K562 (cell line): ENCODE measurements at regions not wholly inside any gene's neighbourhood (a gene's known extent, or its start where the extent isn't known, plus 50 kb on each side); places are given as distances from the start of the nearest gene placed in this dataset.

Source experiments
- ATAC-seq: fragments of 200-7000 bp; cut with Tn5 transposase; 3 replicates; pipeline ENCODE4 v1.9.1; 2020; ENCODE audit warnings: moderate library complexity
- BruUV-seq: library from RNA; stranded (reverse); fragments of 400-500 nt; replicated peaks from 2 replicates; lab custom pipeline; 2021; lab: Mats Ljungman, UMichigan
- CTCF ChIA-PET: fragments of 300-600 bp; formaldehyde crosslinking; extraction: SDS; loops from one replicate; lab custom pipeline; 2021; ENCODE audit warnings: low intra/inter-chr PET ratio; lab: Yijun Ruan, JAX
- POLR2A ChIA-PET: fragments of 300-600, 350-650 bp; sonication (Branson Sonifier 250); formaldehyde crosslinking; extraction: SDS; loops from one replicate; lab custom pipeline; 2021; ENCODE audit warnings: antibody characterized with exemption, inconsistent platforms; lab: Yijun Ruan, JAX
- DNase-seq, 4 experiments: peaks; one replicate each; pipeline versions ENCODE4 v3.0.0 to v3.0.0-alpha.2; 2011 to 2018; ENCODE audit warnings: low spot score in 3 of 4, mixed read lengths in 3 of 4; ENCODE audit errors: extremely low read depth in 1 of 4
- FAIRE-seq: peaks from 2 replicates; lab custom pipeline; 2011; peaks lifted over from hg19 to GRCh38; lab: Jason Lieb, UNC
- H2AFZ ChIP-seq: 2 replicates; pipeline ENCODE4 v1.6.0; 2011; ENCODE audit warnings: low read depth, low read length, control low read depth, inconsistent platforms
- H3K27ac ChIP-seq: fragments of 200-600 bp; 3 replicates; pipeline ENCODE4 v1.8.0; 2011; ENCODE audit warnings: low read depth, mild to moderate bottlenecking, control low read depth, inconsistent platforms, low read length, moderate library complexity, mixed read lengths; ENCODE audit errors: extremely low read depth
- H3K27me3 ChIP-seq, 2 experiments: fragments of 300-600 bp in 1 of 2; 2 replicates in 1 of 2; 3 replicates in 1 of 2; pipeline versions ENCODE4 v1.6.0 to v1.8.0; 2011; ENCODE audit warnings: inconsistent platforms in 2 of 2, low read length in 2 of 2, mild to moderate bottlenecking in 1 of 2, mixed read lengths in 1 of 2, moderate library complexity in 1 of 2; ENCODE audit not compliant: control insufficient read depth in 2 of 2, insufficient read depth in 2 of 2
- H3K36me3 ChIP-seq: fragments of 300-600 bp; 3 replicates; pipeline ENCODE4 v1.8.0; 2011; ENCODE audit warnings: mild to moderate bottlenecking, low read length, inconsistent platforms; ENCODE audit not compliant: control insufficient read depth, insufficient read depth
- H3K4me1 ChIP-seq, 2 experiments: fragments of 200-600 bp in 1 of 2; replicated peaks in 1 of 2; 2 replicates in 1 of 2; 3 replicates in 1 of 2; pipeline versions ENCODE4 v1.5.1 to v1.8.0; 2011; ENCODE audit warnings: inconsistent platforms in 2 of 2, low read length in 2 of 2, mild to moderate bottlenecking in 1 of 2, mixed read lengths in 1 of 2, moderate library complexity in 1 of 2; ENCODE audit not compliant: control insufficient read depth in 2 of 2, insufficient read depth in 2 of 2
- H3K4me2 ChIP-seq: 2 replicates; pipeline ENCODE4 v1.6.1; 2011; ENCODE audit warnings: low read length, control low read depth, inconsistent platforms, mixed read lengths; ENCODE audit not compliant: insufficient read depth
- H3K4me3 ChIP-seq: fragments of 200-600 bp; sonication (generic), shearing (Covaris generic); 2 replicates; pipeline ENCODE4 v1.5.1; 2016; ENCODE audit warnings: control low read depth, inconsistent platforms
- H3K79me2 ChIP-seq: fragments of 200-600 bp; 3 replicates; pipeline ENCODE4 v1.8.0; 2011; ENCODE audit warnings: low read length, inconsistent platforms; ENCODE audit not compliant: control insufficient read depth, insufficient read depth
- H3K9ac ChIP-seq, 2 experiments: 2 replicates each; pipeline versions ENCODE4 v1.6.0 to v1.6.1; 2011; ENCODE audit warnings: low read depth in 2 of 2, low read length in 2 of 2, control low read depth in 1 of 2, inconsistent platforms in 1 of 2, mild to moderate bottlenecking in 1 of 2, mixed read lengths in 1 of 2; ENCODE audit not compliant: insufficient read depth in 1 of 2
- H3K9me1 ChIP-seq: one replicate; pipeline ENCODE4 v1.6.0; 2011; ENCODE audit warnings: inconsistent platforms, mild to moderate bottlenecking, low read length, moderate library complexity; ENCODE audit not compliant: control insufficient read depth, insufficient read depth
- H3K9me3 ChIP-seq: replicated peaks from 2 replicates; pipeline ENCODE4 v1.5.1; 2011; ENCODE audit warnings: low read depth, low read length, inconsistent platforms; ENCODE audit not compliant: control insufficient read depth, insufficient read depth
- H4K20me1 ChIP-seq: replicated peaks from 2 replicates; pipeline ENCODE4 v1.6.1; 2011; ENCODE audit warnings: low read length, inconsistent platforms, mixed read lengths; ENCODE audit not compliant: control insufficient read depth, insufficient read depth
- CHCHD3 ChIP-seq: fragments of 250-450 bp; sonication (Bioruptor Pico); IDR thresholded peaks from 2 replicates; pipeline ENCODE4 v2.1.2; 2022; ENCODE audit warnings: mild to moderate bottlenecking
- CLOCK ChIP-seq: fragments of 250-450 bp; sonication (Bioruptor Pico); IDR thresholded peaks from 2 replicates; pipeline ENCODE4 v1.4.0; 2020; ENCODE audit warnings: mild to moderate bottlenecking, moderate library complexity, borderline replicate concordance
- CTCFL ChIP-seq: IDR thresholded peaks from 2 replicates; pipeline ENCODE4 v1.6.1; 2011; ENCODE audit warnings: borderline replicate concordance, low read depth, mild to moderate bottlenecking, moderate library complexity, low read length; ENCODE audit not compliant: insufficient read depth, poor library complexity, severe bottlenecking
- NFIC ChIP-seq: fragments of 450-650 bp; IDR thresholded peaks from 2 replicates; pipeline ENCODE4 v1.6.1; 2017; ENCODE audit warnings: mild to moderate bottlenecking, inconsistent platforms
- TOE1 ChIP-seq, 2 experiments: fragments of 450-650 bp in 1 of 2; sonication (generic) in 1 of 2; formaldehyde crosslinking in 1 of 2; IDR thresholded peaks; 2 replicates each; pipeline versions ENCODE4 v1.7.1 to v1.8.0; 2016 to 2022; ENCODE audit warnings: borderline replicate concordance in 2 of 2, mild to moderate bottlenecking in 2 of 2, antibody characterized with exemption in 1 of 2, inconsistent platforms in 1 of 2, low read depth in 1 of 2, missing genetic modification reagents in 1 of 2, moderate library complexity in 1 of 2
- ZNF146 ChIP-seq: IDR thresholded peaks from one replicate; pipeline ENCODE4 v1.6.1; 2018; ENCODE audit warnings: missing compliant biosample characterization; ENCODE audit not compliant: unreplicated experiment
- ZNF507 ChIP-seq: conservative IDR thresholded peaks from 2 replicates; pipeline ENCODE4 v1.6.1; 2017; ENCODE audit warnings: missing genetic modification characterization, missing compliant biosample characterization
- ZNF778 ChIP-seq: fragments of 450-650 bp; formaldehyde crosslinking; IDR thresholded peaks from 2 replicates; pipeline ENCODE4 v1.4.0; 2020; ENCODE audit warnings: mild to moderate bottlenecking, moderate library complexity
- WGBS: fragments of 100-300 bp; shearing (Covaris generic); methylation state at CpG from one replicate; pipeline ENCODE4 v1.1.6; 2016; ENCODE audit warnings: low coverage, mixed read lengths; ENCODE audit not compliant: insufficient coverage; ENCODE audit errors: missing lambda C conversion rate; 5-methylcytosine and 5-hydroxymethylcytosine counted together
- in situ Hi-C: fragments of 300-500 bp; cut with MboI; formaldehyde crosslinking; loops from 4 replicates; pipeline ENCODE4 v1.15.0; 2018; ENCODE audit warnings: inconsistent platforms, mixed read lengths
- intact Hi-C: fragments of 100-400 bp; cut with micrococcal nuclease; formaldehyde crosslinking; loops from 2 replicates; pipeline ENCODE4 v1.14.2; 2022

GRCh38 chr6:154648888-154649205 lies 84.4 kb upstream of the SCAF8 start:
- Histone ChIP-seq H3K4me3 (no peak overlapping the region), H3K9ac (no peak overlapping the region), H2AFZ (no peak overlapping the region), H3K27me3 (no peaks in the 10 kb centered on the region), H4K20me1 (no peaks in the 10 kb centered on the region), H3K4me2 (no peak overlapping the region), H3K79me2 (no peaks in the 10 kb centered on the region), H3K27ac (no peak overlapping the region), H3K4me1 (peaks cover 0 to 5% of the 10 kb centered on the region in 2 experiments; a peak in 1 of 5 replicates), H3K36me3 (no peaks in the 10 kb centered on the region), H3K9me1 (no peaks in the 10 kb centered on the region), H3K9me3 (no peaks in the 10 kb centered on the region)
- ATAC-seq (no peak), FAIRE-seq (no peak), DNase-seq (no peak)
- in situ Hi-C loops (no loop called here), intact Hi-C loops (no loop called here)
- ChIA-PET POLR2A (no interaction called here), CTCF (no interaction called here)
- no TSS peak for BruUV-seq
- WGBS: 41% methylated on average over 7 of the region's 7 CpGs
- TF ChIP-seq TOE1 (IDR thresholded peaks at IDR 0.05; ENCODE audit: borderline replicate concordance) (no peak), TOE1 (CRISPR knock-in tag; IDR thresholded peaks at IDR 0.05; ENCODE audit: borderline replicate concordance, low read depth) (no peak), CHCHD3 (no peak), CLOCK (CRISPR knock-in tag) (no peak), ZNF778 (CRISPR knock-in tag) (no peak), ZNF146 (CRISPR knock-in tag) (no peak), ZNF507 (no peak), NFIC (no peak), CTCFL (no peak)
